ENCODE measurements at regions not wholly inside any gene's neighbourhood (a gene's known extent, or its start where the extent isn't known, plus 50 kb on each side); places are given as distances from the start of the nearest gene placed in this dataset.

DNA sequence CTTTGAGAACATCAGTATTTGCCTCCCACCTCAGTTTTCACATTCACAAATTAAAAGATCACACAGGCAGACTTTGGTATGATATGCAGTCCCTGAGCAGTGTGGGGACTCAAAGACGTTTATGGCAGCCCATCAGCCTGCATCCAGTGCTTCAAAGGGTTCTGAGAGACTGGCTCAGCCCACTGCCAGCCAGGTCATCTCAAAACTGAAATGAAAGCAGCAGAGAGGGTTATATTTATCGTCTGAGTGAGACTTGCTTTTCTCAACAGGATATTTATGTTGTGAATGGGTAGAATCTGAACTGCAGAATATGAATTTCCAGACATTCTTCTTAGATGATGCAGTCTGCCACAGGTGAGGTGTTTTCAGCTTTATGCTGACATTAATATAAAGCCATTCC is 159.8 kb downstream of the NRN1 start:
- ATAC-seq: no peak
- intact Hi-C loops (cut with DNase I): no loop called here

DNA sequence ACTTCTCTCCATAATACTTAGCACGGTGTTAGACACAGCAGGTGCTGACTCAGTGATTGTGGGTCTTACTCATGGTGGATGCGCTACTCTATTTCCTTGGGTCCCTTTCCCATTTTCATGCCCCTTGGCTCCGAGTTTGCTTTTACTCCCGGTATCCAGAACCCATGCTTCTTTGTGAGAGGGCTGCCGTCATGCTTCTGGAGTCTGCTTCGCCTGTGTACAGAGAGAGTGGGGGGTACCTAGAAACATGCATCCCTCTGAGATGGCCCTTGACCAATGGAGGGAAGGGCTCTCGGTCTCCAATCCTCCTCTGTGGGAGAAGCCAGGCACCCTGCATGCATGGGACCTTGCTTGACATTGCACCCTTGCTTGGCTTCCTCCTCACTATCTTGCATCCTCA is 160.4 kb downstream of the NRN1 start:
- no peaks in the 10 kb centered on the region for H3K36me3 ChIP-seq (ENCODE audit: insufficient read depth in 1 of 2, low read depth in 1 of 2)
- no peak for ATAC-seq
- no peaks in the 10 kb centered on the region for H3K9me3 ChIP-seq
- H3K27me3 ChIP-seq (ENCODE audit: insufficient read depth in 3 of 3, low read length in 2 of 3): peaks cover 0 to 21% (median 3%) of the 10 kb centered on the region in 3 donors
- TF ChIP-seq, protein P1, sequence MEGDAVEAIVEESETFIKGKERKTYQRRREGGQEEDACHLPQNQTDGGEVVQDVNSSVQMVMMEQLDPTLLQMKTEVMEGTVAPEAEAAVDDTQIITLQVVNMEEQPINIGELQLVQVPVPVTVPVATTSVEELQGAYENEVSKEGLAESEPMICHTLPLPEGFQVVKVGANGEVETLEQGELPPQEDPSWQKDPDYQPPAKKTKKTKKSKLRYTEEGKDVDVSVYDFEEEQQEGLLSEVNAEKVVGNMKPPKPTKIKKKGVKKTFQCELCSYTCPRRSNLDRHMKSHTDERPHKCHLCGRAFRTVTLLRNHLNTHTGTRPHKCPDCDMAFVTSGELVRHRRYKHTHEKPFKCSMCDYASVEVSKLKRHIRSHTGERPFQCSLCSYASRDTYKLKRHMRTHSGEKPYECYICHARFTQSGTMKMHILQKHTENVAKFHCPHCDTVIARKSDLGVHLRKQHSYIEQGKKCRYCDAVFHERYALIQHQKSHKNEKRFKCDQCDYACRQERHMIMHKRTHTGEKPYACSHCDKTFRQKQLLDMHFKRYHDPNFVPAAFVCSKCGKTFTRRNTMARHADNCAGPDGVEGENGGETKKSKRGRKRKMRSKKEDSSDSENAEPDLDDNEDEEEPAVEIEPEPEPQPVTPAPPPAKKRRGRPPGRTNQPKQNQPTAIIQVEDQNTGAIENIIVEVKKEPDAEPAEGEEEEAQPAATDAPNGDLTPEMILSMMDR (IDR thresholded peaks at IDR 0.05): no peak
- WGBS, 3 donors: 90 to 92% (median 91%) methylated on average over 7 of the region's 7 CpGs
- H3K27ac ChIP-seq: no peak overlapping the region
- no peaks in the 10 kb centered on the region for H3K4me1 ChIP-seq
- intact Hi-C loops (cut with DNase I): no loop called here
- DNase-seq: no peak
- no peak overlapping the region for H3K4me3 ChIP-seq

More for the DNA sequence above, 159.8 kb downstream of the NRN1 start:
- H3K4me3 ChIP-seq: no peak overlapping the region
- H3K27me3 ChIP-seq (ENCODE audit: insufficient read depth in 3 of 3, low read length in 2 of 3): peaks cover 0 to 26% (median 3%) of the 10 kb centered on the region in 3 donors
- TF ChIP-seq, protein P1 (IDR thresholded peaks at IDR 0.05): no peak
- H3K27ac ChIP-seq: no peak overlapping the region
- no peaks in the 10 kb centered on the region for H3K9me3 ChIP-seq
- no peak for DNase-seq
- H3K36me3 ChIP-seq (ENCODE audit: insufficient read depth in 1 of 2, low read depth in 1 of 2): no peaks in the 10 kb centered on the region
- WGBS, 3 donors: 35 to 58% (median 47%) methylated on average over 2 of the region's 2 CpGs
- no peaks in the 10 kb centered on the region for H3K4me1 ChIP-seq

DNA sequence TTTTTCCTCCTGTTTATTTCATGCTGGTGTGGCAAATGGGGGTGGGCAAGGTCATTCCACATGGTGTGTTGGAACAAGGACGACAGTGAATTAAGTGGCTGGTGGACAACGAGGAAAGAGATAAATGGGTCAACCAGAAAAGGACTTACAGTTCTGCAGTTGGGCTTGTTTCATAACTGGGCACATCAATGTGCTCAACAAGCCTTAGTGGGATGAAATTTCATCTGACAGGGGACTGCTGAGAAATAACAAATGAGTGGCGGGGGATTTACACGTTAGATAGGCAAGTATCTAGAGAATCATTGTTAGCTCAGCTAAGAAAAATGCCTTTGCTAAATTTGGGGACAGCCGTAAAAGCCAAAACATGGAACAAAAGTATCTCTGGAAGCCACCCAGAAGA is 163.6 kb downstream of the NRN1 start:
- intact Hi-C loops (cut with DNase I): no loop called here
- TF ChIP-seq, protein P1 (IDR thresholded peaks at IDR 0.05): no peak
- Histone ChIP-seq H3K4me1 (no peaks in the 10 kb centered on the region), H3K27ac (no peak overlapping the region), H3K36me3 (ENCODE audit: insufficient read depth in 1 of 2, low read depth in 1 of 2) (no peaks in the 10 kb centered on the region), H3K9me3 (no peaks in the 10 kb centered on the region), H3K27me3 (ENCODE audit: insufficient read depth in 3 of 3, low read length in 2 of 3) (no peaks in the 10 kb centered on the region), H3K4me3 (no peak overlapping the region)
- WGBS, 3 donors: 29 to 41% (median 30%) methylated on average over 5 of the region's 5 CpGs
- ATAC-seq (peak; percentile 37 to 85 (median 58)), DNase-seq (no peak)

DNA sequence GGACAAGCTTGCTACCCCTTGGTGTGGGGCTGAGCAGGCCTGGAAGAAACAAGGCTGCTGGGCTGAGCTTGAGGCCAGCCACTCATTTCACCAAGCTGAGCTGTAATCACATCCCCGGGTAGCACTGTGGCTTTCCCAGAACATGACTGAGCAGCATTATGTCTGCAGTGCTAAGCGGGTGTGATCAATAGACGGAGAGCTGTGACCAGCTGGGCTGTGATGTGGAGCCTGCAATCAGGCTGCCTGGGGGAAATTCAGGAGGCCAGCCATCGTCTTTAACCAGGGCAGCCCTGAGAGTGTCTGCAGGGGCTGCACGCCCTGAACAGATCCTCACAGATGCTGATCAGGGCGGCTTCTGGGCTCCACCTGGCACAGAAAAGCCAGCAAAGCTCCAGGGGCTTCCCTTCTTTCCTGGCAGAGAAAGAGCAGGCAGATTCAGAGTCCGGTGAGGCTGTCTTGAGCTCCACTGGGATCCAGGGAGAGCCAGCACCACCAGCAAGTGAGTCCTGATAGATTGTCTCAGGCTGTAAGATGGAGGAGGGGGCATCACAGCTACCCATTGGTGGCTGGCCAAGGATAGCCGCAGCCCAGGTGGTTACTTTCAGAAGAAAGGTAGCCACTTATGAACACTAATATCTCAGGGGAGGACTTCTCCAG is 165.9 kb downstream of the NRN1 start:
- Histone ChIP-seq H3K27ac (no peak overlapping the region), H3K36me3 (ENCODE audit: insufficient read depth in 1 of 2, low read depth in 1 of 2) (no peaks in the 10 kb centered on the region), H3K27me3 (ENCODE audit: insufficient read depth in 3 of 3, low read length in 2 of 3) (no peaks in the 10 kb centered on the region), H3K4me3 (no peak overlapping the region), H3K4me1 (no peaks in the 10 kb centered on the region), H3K9me3 (no peaks in the 10 kb centered on the region)
- TF ChIP-seq, protein P1 (IDR thresholded peaks at IDR 0.05): no peak
- DNase-seq (no peak), ATAC-seq (no peak)
- intact Hi-C loops (cut with DNase I): no loop called here
- WGBS, 3 donors: 51 to 57% (median 53%) methylated on average over 8 of the region's 8 CpGs
